CD4-positive, alpha-beta T cell treated with Interleukin-21 for 1 hour (primary cell): ENCODE measurements at regions not wholly inside any gene's neighbourhood (a gene's known extent, or its start where the extent isn't known, plus 50 kb on each side); places are given as distances from the start of the nearest gene placed in this dataset.
"Not testable (repeated sequence)": the region's sequence is repeated elsewhere in the genome, so short reads cannot be mapped to it uniquely, and the experiment has no call there.

Experiments used
- DNase-seq: peaks from one replicate; pipeline ENCODE4 v3.0.0-alpha.2; 2020

DNA sequence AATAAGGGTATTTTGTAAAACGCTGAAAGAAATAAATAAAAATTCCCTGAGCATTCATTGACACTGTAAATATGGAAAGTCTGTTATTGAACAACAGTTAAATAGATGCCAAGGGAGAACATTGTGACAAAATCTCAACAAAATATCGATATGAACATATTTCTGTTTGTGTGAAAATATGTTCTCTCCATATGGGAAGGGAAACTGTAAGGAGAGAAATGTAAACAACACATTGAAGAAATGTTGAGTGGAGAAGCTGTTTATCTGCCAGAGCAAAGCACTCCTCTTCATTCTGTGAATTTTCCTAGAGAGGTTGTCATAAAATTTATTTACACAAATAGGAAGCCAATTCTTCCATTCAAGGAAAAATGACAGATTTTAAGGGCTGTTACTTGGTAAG lies 57.1 kb upstream of the EOMES start:
- no peak for DNase-seq

DNA sequence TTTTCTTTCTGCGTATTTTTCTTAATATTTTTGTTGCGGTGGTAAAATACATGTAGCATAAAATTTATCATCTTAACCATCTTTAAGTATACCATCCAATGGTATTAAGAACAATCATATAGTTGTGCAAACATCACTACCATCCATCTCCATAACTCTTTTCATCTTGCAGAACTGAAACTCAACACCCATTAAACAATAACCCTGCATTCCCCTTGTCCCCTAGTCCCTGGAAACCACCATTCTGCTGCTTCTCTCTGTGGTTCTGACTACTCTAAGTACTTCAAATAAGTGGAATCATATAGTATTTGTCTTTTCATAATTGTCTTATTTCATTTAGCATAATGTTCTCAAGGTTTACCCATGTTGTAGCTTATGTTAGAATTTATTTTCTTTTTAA lies 67.3 kb upstream of the EOMES start:
- DNase-seq: no peak

DNA sequence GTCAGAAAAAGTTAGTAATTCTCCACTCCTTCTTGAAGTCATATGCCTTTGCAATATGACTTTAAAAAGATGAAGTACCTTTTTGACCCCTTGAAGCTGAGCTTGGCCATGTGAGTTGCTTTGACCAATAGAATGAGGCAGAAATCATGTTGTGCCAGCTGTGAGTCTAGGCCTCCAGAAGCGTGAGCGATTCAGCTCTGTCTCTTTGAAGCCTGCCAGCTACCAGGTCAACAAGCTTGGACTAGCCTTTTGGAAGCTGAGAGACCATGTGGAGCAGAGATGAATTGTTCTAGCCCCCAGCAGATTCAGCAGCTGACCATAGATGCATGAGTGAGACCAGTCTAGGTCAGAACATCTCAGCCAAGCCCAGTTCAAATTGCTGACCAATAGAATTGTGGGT lies 69.8 kb upstream of the EOMES start:
- DNase-seq: no peak

DNA sequence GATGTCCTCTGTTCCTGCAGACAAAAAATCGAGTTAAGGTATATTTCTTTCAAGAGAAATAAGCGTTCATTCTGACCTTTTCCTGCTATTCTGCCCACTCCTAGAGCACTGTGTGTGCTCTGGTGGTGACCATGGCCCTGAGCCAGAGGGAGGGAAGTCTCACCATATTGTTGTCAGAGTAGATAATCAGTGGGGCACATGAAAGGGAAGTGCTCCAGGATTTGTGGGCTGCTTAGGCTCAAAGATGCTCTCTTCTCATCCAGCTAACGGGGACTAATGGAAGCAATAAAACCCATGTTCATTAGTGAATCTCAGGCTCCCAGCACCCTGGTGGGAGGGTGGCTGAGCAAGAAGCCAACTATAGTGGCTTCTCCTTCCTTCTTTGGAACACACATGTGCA lies 70.7 kb upstream of the EOMES start:
- no peak for DNase-seq

DNA sequence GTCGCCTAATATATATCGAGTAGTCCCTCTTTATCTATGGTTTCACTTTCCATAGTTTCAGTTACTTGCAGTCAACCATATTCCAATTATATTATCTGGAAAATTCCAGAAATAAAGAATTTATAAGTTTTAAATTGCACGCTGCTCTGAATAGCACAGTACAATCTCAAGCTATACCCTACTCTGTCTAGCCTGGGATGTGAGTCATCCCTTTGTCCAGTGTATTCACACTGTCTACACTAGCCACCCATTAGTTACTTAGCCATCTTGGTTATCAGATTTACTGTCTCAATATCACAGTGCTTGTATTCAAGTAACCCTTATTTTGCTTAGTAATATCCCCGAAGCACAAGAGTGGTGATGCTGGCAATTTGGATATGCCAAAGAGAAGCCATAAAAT lies 72.1 kb upstream of the EOMES start:
- DNase-seq: no peak

DNA sequence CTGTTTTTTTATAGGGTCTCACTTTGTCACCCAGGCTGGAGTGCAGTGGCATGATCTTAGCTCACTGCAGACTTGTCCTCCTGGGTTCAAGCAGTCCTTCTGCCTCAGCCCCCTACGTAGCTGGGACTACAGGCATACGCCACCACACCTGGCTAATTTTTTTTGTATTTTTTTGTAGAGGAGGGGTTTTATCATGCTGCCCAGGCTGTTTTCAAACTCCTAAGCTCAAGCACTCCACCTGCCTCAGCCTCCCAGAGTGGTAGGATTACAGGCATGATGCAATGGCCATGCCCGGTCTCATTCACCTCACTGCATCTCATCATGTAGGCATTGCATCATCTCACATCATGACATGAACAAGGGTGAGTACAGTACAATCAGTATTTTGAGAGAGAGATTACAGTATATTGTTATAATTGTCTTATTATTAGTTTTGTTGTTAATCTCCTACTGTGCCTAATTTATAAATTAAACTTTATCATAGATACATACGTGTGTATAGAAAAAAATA lies 74.3 kb upstream of the EOMES start:
- DNase-seq: no peak

DNA sequence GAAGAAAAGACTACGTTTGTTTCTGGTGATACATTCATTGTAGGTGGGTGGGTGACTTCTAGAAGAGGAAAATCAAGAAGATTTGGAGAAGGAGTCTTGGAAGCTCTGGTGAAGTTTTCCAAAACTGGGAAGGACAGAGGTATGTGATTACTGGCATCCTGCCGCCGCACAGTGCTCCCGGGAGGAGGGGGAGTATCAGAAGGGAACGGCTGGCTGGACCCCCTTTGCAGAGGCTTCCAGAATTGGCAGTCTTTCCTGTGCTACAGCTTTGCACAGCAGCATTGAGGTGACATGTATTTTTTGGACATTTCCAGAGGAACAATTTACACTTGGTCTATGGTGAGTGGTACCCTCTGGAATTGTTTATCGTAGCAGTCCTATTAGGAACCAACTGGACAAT lies 75.7 kb upstream of the EOMES start:
- DNase-seq: no peak

DNA sequence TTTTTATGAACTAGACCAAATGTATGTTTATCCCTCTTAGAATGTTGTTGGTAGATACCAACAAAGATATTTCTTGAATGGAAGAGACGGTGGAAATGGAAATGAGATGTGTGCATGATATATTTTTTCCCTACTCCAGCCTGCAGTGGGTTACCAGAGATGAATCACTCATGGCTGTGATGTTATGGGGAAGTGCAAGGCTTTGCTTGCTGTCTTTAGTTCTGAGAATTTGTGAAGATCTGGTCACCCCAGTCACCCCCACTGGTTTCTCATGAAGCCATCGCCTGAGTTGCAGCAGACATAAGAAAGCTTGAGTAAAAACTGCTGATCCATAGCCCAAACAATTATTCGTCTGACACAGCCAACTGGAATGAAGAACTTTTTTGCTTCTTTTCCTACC lies 78.1 kb upstream of the EOMES start:
- no peak for DNase-seq

DNA sequence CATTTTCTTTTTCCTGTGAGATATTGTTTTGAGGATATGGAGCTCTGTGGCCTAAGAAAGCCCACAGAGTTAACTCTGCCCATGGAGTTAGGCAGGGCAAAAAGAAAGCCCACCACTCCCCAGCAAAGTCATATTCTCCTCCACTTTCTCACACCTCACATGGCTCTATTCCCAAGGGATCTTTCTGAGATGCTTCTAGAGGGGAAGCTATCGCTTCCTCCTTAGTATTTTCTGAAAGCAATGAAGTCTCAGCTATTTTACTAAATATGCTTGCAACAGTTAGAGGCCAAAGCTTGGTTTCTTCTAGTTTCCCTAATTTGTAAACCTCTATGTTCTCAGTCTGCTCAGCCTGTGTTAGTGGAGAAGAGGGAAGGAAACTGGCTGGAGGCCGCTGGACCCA lies 80.3 kb upstream of the EOMES start:
- DNase-seq: no peak

DNA sequence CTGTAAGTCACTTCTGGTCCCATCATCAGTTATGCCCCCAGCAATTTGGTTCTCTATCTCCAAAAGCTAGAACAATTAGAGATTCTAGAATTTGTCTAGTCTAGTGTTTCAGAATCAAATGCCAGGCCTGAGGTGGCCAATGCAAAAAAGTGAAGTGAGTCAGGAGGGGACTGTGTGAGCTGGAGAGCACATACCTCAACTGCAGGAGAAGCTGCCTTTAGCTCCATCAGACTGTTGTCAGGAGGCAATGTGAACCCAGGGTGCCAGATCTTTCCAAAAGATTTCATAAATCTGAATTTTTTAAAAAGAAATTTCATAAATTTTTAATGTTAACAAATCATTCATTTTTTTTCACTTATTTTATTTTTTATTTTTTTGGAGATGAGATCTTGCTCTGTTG lies 80.7 kb upstream of the EOMES start:
- no peak for DNase-seq

DNA sequence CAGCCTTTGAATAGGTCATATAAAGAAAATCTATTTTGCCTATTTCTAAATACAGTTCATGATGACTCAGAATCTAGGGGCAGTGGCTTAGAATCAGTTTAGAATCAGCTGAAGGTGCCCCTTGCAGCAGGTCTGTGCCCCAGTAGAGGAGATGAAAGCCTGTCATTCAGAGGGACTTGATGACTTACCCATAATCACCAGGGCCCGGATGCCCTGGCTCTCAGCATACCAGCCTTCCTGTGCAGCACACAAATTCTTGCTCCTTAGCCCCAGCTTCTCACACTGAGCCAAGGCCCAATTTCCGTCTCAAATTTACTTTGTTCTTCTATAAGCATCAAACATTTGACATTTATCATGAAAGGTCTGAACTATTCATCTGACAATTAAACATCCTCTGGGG lies 83.2 kb upstream of the EOMES start:
- DNase-seq: no peak

DNA sequence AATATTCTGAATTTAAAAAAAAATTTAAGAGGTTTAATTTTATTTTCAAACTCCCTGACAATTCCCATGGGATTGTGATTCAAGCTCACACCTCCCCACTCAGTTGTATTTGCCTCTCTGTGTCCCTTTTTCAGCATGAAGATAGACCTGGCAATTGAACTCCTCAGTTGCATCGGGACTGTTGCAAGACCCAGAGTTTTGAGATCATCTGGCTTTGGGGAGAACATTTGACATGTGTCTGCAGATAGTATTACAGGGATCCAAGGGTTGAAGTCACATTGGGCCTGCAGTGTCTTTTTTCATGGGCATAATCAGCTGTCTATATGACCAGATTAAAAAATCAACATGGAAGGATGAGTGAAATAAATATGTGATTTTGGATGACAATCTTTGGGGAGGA lies 91.1 kb upstream of the EOMES start:
- no peak for DNase-seq

DNA sequence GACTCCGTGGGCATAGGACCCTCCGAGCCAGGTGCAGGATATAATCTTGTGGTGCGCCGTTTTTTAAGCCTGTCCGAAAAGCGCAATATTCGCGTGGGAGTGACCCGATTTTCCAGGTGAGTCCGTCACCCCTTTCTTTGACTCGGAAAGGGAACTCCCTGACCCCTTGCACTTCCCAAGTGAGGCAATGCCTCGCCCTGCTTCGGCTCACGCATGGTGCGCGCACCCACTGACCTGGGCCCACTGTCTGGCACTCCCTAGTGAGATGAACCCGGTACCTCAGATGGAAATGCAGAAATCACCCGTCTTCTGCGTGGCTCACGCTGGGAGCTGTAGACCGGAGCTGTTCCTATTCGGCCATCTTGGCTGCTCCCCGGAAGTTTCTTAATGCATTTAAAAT lies 99.5 kb upstream of the EOMES start:
- DNase-seq: not testable (repeated sequence)

DNA sequence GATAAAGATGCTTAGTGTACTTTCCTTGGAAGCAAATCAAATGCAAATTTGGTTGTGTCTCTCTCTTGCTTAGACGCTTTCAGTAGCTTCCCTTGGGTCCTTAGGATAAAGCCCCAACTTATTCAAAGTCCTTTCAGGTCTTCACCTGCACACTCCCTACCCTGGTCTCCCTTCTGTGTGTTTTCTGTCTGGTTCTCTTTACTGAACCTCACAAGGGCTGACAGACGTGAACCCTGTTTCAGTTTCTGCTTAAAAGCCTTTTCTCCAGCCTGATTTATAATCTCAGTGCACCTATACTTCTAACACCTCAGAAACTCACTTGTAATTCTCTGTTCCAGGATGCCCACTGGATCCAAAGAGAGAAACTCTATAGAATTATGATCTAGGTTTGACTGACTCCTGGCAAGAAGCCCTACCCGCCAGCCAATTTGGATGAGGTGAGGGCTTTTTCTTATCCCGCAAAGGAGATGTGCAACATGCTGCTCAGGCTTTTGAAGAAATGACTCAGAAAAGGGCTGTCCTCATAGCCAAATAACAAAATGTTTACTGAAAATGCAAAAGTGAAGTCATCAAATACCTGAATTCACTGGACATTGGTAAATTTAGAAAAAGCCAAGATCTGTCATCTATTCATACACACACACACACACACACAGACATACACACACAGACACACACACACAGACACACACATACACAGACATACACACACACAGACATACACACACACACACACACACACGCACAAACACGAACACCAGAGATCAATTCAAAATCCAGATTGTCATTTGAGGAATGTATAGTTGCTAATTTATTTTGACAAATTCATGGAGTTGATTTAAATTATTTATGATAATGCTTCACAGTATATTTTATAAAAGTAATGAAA lies 102.4 kb upstream of the EOMES start:
- no peak for DNase-seq

DNA sequence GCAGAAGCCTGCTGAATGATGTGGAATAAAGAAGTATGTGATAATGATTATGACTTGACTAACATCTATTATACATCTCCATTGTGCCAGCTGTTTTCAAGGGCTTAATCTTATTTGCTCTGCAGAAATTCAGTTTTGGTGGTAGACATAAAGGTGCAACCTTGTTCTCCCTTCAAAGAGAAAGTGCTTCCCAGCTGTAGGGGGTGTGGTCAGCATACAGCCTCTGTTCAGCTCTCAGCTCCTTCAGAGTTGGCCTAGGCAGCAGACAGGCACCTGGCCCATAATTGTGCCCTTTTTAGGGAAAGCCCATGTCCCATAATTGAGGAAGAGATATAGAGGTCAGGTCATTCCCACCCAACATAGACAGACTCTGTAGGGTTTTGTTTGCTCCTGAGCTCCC lies 104.3 kb upstream of the EOMES start:
- DNase-seq: no peak

DNA sequence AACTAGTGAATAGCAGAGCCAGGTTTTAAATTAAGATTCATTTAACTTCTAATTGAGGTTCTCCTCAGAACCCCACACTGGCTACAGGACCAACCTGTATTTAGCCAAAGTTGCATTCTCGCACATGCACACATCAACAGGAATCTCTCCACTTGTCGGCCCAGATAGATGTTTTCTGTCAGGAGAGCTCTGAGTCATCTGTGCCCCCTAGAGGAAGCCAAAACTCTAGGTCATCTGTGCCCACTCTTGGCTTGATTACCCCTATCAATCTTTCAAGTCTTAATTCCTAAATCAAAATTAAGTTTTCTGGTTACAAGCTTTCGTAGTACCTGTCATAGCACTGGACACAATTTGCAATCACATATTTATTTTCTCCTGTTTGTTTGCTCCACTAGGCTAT lies 104.9 kb upstream of the EOMES start:
- DNase-seq: no peak

DNA sequence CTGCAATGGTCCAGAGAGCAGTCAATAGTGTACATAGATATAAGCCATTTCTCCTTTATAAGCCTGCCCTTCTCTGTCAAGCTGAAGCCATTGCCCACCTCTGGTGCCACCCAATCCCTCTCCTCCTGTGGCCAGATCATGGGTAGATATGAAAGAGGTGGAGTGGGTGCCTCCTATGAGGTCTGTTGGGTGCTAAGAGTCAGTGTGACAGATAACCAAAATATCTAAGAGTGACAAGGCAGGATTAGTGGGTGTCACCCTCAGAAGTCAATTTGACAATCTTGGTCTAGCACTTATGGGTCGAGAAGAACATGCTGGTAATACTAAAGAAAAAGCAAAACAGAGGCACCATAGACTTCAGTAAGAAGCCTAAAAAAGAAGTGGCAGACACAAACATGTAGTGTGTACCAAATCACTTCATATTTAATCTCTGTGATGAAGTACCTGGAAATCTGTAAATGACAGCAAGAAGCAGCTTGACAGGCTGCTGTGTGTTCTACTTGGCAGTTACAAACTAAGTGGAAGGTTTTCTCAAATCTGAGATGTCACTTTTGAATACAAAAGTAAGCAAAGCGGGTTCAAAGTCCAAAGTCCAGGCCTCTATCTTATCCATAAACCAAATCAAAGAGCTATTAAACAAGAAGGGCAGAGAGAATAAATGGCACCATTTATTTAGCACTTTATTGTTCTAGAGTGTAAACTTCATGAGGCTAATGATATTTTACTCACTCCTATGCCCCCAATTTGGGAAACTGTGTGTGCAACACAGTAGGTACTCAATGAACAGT lies 118.9 kb upstream of the EOMES start:
- DNase-seq: peak; percentile 20

DNA sequence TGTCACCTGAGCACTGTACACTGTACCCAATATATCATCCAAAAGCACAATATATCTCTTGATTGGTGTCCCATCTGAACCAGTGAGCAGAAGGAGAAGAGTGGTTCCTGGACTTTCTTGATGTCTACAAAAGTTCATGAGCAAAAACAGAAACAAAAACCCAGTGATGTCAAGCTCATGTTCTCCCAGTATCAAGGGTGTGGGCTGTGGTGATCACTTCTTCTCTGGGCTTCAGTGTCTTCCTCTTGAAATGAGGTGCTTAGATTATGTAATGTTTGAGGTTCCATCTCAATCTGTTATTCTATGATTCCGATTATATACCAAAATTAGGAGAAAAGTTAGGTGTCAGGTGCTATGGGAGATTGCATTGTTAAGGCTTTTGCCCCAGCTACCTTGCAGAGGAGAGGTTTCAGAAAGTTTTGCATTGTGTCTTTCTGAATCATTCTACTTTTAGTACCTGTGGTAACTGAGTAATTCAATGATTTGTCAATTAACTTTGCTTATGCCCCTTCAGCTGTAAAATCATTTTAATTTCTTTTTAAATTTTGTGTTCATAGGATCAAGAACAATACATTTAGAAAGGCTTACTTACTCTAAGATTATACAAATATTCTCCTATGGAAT lies 122.0 kb upstream of the EOMES start:
- no peak for DNase-seq

DNA sequence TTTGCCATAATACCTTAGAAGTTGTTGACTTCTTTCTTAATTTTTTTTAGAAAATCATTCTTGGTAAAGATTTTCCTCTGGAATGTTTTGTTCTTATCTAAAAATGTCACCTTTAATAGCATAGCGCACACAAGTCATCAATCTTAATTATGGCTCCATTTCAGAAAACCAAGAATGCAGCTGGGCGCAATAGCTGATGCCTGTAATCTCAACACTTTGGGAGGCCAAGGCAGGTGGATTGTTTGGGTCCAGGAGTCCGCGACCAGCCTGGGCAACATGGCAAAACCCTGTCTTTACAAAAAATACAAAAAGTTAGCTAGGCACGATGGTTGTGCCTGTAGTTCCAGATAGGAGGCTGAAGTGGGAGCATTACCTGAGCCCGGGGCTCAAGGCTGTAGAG lies 125.6 kb upstream of the EOMES start:
- DNase-seq: no peak

DNA sequence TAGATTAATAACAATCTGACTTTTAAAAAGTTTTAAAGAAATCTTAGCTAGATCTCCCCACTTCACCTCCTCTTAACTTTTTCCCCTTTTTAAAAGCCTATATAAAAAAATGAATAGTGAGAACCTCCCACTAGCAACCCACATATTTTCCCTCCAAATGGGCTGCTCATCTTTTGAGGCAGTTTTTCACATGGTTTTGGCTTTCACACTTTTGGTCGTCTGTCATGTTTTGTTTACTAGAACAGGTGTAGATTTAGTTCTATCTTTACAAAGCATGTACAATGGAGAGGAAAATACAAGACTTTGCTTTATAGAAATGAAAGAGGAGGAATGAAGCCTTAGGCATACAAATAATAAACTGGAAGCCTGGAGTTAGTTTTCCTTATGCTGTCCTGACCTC lies 126.7 kb upstream of the EOMES start:
- DNase-seq: no peak

DNA sequence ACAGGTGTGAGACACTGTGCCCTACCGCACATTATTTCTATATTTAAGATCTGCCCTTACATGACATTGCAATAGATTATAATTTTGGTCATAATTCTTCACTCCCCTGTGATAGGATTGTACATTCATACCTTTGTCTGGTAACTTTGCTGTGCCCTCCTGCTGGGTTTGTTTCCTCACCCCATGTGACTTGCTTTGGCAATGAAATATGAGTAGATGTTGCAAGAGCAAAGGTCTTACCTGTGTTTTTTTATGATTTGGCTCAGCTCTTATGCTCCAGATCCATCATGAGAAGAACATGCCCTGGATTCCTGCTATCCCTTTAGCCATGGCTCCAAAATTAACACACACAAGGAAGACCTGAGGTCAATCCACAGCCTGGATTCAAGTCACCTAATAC lies 137.7 kb upstream of the EOMES start:
- no peak for DNase-seq

DNA sequence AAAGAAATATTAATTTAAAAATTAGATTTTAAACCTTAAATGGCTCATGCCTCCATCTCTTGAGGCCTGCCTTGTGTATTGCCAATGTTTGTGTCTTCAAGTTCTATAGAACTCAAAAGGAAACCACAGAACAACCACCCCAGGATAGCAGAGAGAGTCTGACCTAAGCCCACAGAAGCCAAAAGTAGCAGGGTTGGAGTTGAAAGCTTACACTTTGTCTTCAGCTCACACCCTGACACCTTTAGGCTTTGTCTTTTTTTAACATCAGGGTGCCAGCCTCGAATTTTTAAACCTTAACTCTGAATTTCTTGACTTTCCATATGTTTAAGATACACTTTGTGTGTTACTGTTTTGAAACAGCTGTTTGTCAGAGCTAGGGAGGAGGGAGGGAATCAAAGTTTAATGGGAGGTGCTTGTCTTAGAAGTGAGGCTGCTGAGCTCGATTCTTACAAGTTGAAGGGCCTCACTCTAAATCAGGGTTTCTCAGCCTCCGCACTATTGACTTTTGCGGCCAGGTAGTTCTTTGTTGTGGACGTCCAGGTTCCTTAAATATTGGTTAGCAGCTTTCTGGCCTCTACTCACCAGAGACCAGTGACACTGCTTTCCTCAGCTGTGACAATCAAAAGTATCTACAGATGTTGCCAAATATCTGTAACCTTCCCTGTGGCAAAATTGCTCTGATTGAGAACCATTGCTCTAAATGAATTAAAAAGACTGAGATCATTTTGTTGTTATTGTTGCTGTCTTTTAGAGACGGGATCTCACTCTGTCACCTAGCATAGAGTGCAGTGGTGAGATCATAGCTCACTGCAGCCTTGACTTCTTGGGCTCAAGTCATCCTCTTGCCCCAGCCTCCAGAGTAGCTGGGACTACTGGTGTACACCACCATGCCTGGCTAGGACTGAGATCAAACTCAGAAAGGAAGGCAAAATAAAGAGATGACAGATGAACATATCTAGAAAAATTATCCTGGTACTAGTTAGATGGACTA lies 139.2 kb upstream of the EOMES start:
- DNase-seq: peak; percentile 49

DNA sequence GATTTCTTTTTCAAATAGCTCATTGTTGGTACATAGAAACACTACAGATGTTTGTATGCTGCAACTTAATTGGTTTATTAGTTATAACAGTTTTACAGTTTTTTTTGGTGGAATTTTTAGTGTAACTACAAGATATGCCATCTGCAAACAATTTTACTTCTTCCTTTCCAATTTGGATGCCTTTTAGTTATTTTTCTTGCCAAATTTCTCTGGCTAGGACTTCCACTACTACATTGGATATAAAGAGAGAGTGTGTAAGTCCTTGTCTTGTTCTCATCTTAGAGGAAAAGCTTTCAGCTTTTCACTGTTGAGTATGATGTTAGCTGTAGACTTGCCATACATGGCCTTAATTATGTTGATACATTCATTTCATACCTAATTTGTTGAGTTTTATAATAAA lies 143.6 kb upstream of the EOMES start:
- DNase-seq: no peak
